ENCODE measurements at regions not wholly inside any gene's neighbourhood (a gene's known extent, or its start where the extent isn't known, plus 50 kb on each side); places are given as distances from the start of the nearest gene placed in this dataset.
A peak's percentile ranks its signal among the peaks of the same experiment; 100 is the strongest.
"Not testable (repeated sequence)": the region's sequence is repeated elsewhere in the genome, so short reads cannot be mapped to it uniquely, and the experiment has no call there.

DNA sequence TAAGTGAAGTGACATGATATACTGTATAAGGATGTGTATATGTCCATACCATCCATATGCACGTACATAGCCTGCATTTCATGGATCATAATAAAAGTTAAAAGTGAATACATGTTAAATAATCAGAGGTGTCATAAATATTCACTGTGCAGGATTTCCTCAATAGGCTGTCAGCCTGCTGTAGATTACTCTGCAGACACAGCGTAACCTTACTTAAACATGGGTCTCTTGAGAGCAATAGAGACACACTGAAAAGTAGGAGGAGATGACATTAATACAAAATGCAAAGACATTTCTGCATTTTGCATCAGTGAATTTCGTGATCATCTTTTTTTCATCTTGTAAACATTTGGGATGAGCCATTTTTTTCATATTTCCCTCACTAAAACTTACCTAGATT lies 955.2 kb upstream of the DIAPH2 start:
- Mint-ChIP-seq H3K36me3 (ENCODE audit: low read depth) (no peaks in the 10 kb centered on the region), H3K27me3 (ENCODE audit: low read depth) (peaks cover 5% of the 10 kb centered on the region), H3K9me3 (no peaks in the 10 kb centered on the region), H3K4me1 (peaks cover 35% of the 10 kb centered on the region), H3K27ac (no peak overlapping the region), H3K4me3 (no peak overlapping the region)
- TF ChIP-seq, protein P1, sequence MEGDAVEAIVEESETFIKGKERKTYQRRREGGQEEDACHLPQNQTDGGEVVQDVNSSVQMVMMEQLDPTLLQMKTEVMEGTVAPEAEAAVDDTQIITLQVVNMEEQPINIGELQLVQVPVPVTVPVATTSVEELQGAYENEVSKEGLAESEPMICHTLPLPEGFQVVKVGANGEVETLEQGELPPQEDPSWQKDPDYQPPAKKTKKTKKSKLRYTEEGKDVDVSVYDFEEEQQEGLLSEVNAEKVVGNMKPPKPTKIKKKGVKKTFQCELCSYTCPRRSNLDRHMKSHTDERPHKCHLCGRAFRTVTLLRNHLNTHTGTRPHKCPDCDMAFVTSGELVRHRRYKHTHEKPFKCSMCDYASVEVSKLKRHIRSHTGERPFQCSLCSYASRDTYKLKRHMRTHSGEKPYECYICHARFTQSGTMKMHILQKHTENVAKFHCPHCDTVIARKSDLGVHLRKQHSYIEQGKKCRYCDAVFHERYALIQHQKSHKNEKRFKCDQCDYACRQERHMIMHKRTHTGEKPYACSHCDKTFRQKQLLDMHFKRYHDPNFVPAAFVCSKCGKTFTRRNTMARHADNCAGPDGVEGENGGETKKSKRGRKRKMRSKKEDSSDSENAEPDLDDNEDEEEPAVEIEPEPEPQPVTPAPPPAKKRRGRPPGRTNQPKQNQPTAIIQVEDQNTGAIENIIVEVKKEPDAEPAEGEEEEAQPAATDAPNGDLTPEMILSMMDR (IDR thresholded peaks at IDR 0.05; ENCODE audit: unreplicated experiment in 3 of 3), result no peak

GRCh38 chrX:95733426-95733825 lies 951.2 kb upstream of the DIAPH2 start:
- H3K36me3 Mint-ChIP-seq (ENCODE audit: low read depth), result no peaks in the 10 kb centered on the region
- H3K4me1 Mint-ChIP-seq, result peaks cover 23% of the 10 kb centered on the region
- peak overlapping the region in 1 of 3 experiments; percentile 1 for H3K27ac Mint-ChIP-seq
- H3K9me3 Mint-ChIP-seq, result no peaks in the 10 kb centered on the region
- no peak overlapping the region for H3K4me3 Mint-ChIP-seq
- H3K27me3 Mint-ChIP-seq (ENCODE audit: low read depth), result no peaks in the 10 kb centered on the region
- TF ChIP-seq, protein P1 (IDR thresholded peaks at IDR 0.05; ENCODE audit: unreplicated experiment in 3 of 3), result no peak

DNA sequence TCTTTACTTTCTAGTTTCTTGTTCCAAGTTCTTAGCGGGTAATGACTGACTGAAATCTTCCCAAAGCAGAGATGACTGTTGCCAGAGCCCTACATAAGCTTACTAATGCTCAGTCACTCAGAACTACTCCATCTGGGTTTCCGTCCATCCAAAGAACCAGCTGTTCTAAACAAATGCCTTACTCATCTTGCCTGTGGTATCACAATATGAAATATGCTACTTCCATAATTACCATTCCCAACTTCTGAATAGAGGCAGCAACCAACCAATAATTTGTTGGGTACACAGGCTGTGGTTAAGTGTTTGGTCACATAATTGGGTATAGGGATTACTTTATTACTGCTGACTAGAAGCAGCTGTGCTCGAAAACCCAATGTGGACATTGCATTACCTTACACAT lies 930.2 kb upstream of the DIAPH2 start:
- Mint-ChIP-seq H3K4me3 (no peak overlapping the region), H3K36me3 (ENCODE audit: low read depth) (no peaks in the 10 kb centered on the region), H3K4me1 (no peaks in the 10 kb centered on the region), H3K27ac (no peak overlapping the region), H3K27me3 (ENCODE audit: low read depth) (no peaks in the 10 kb centered on the region), H3K9me3 (peaks cover 3% of the 10 kb centered on the region)
- TF ChIP-seq, protein P1 (IDR thresholded peaks at IDR 0.05; ENCODE audit: unreplicated experiment in 3 of 3), result no peak

DNA sequence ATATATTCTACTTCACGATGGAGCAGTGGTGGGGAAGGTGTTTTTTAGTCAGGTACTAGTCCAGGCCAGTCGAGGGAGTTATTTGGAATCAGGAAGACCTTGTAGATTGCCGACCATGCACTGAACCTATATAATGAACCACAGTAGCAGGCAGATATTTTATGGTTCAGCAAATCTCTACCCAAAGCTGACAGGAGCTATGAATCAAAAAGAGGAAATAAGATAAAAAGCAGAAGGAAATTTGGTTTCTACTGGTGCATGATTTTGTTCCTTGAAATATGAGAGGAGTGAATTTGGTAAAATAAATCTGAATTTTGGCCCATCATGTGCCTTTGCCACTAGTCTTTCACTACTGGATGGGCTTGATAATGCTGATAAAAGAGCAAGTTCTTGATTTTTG lies 924.3 kb upstream of the DIAPH2 start:
- Mint-ChIP-seq H3K9me3 (peaks cover 3% of the 10 kb centered on the region), H3K4me3 (no peak overlapping the region), H3K4me1 (peaks cover 7% of the 10 kb centered on the region), H3K27ac (no peak overlapping the region), H3K36me3 (ENCODE audit: low read depth) (no peaks in the 10 kb centered on the region), H3K27me3 (ENCODE audit: low read depth) (no peaks in the 10 kb centered on the region)
- TF ChIP-seq, protein P1 (IDR thresholded peaks at IDR 0.05; ENCODE audit: unreplicated experiment in 3 of 3), result no peak

GRCh38 chrX:95762716-95763115 lies 921.9 kb upstream of the DIAPH2 start:
- TF ChIP-seq, protein P1 (IDR thresholded peaks at IDR 0.05; ENCODE audit: unreplicated experiment in 3 of 3), result peak in 2 of 3 experiments; percentile 19 to 21

GRCh38 chrX:95764972-95765451 lies 919.6 kb upstream of the DIAPH2 start:
- H3K4me3 Mint-ChIP-seq, result no peak overlapping the region
- H3K36me3 Mint-ChIP-seq (ENCODE audit: low read depth), result no peaks in the 10 kb centered on the region
- H3K4me1 Mint-ChIP-seq, result peaks cover 11% of the 10 kb centered on the region
- TF ChIP-seq, protein P1 (IDR thresholded peaks at IDR 0.05; ENCODE audit: unreplicated experiment in 3 of 3), result peak; percentile 67 to 70 (median 69)
- peaks cover 4% of the 10 kb centered on the region for H3K9me3 Mint-ChIP-seq
- peak overlapping the region in 2 of 3 experiments; percentile 4 to 22 for H3K27ac Mint-ChIP-seq
- no peaks in the 10 kb centered on the region for H3K27me3 Mint-ChIP-seq (ENCODE audit: low read depth)

More at GRCh38 chrX:95762716-95763115, 921.9 kb upstream of the DIAPH2 start:
- Mint-ChIP-seq H3K27ac (no peak overlapping the region), H3K36me3 (ENCODE audit: low read depth) (no peaks in the 10 kb centered on the region), H3K4me1 (peaks cover 11% of the 10 kb centered on the region), H3K4me3 (no peak overlapping the region), H3K27me3 (ENCODE audit: low read depth) (no peaks in the 10 kb centered on the region), H3K9me3 (no peaks in the 10 kb centered on the region)

- not testable (repeated sequence) for H3K27ac Mint-ChIP-seq; H3K36me3 Mint-ChIP-seq (ENCODE audit: low read depth); H3K4me3 Mint-ChIP-seq; H3K27me3 Mint-ChIP-seq (ENCODE audit: low read depth); H3K4me1 Mint-ChIP-seq
- H3K9me3 Mint-ChIP-seq, result peaks cover 11% of the 10 kb centered on the region
Observed at GRCh38 chrX:95771198-95771597, 913.4 kb upstream of the DIAPH2 start.

Data from nephron (organoid).